GM23248 (cell line): ENCODE measurements at regions not wholly inside any gene's neighbourhood (a gene's known extent, or its start where the extent isn't known, plus 50 kb on each side); places are given as distances from the start of the nearest gene placed in this dataset.

Source experiments
- DNase-seq: peaks from one replicate; pipeline ENCODE4 v3.0.0-alpha.2; 2015
- H2AFZ ChIP-seq: fragments of 200-600 bp; sonication (generic); 2 replicates; pipeline ENCODE4 v1.6.1; 2016; ENCODE audit warnings: antibody characterized with exemption
- H3F3A ChIP-seq: fragments of 200-600 bp; sonication (generic); 2 replicates; pipeline ENCODE4 v1.6.1; 2016; ENCODE audit warnings: mild to moderate bottlenecking, antibody characterized with exemption, mixed run types; ENCODE audit not compliant: insufficient read depth
- H3K27ac ChIP-seq: fragments of 200-600 bp; sonication (generic); 2 replicates; pipeline ENCODE4 v1.5.1; 2016; ENCODE audit warnings: mild to moderate bottlenecking
- H3K27me3 ChIP-seq: fragments of 200-600 bp; sonication (generic); replicated peaks from 2 replicates; pipeline ENCODE4 v1.6.1; 2016; ENCODE audit warnings: mild to moderate bottlenecking; ENCODE audit not compliant: insufficient read depth
- H3K36me3 ChIP-seq: fragments of 200-600 bp; sonication (generic); 2 replicates; pipeline ENCODE4 v1.6.1; 2016; ENCODE audit warnings: low read depth, mild to moderate bottlenecking
- H3K4me1 ChIP-seq: fragments of 200-600 bp; sonication (generic); 2 replicates; pipeline ENCODE4 v1.6.1; 2016; ENCODE audit warnings: mild to moderate bottlenecking; ENCODE audit not compliant: insufficient read depth
- H3K4me2 ChIP-seq: fragments of 200-600 bp; sonication (generic); one replicate; pipeline ENCODE4 v1.6.1; 2016; ENCODE audit warnings: mild to moderate bottlenecking; ENCODE audit not compliant: unreplicated experiment
- H3K4me3 ChIP-seq: fragments of 200-600 bp; sonication (generic); 2 replicates; pipeline ENCODE4 v1.5.1; 2016; ENCODE audit warnings: mild to moderate bottlenecking
- H3K79me2 ChIP-seq: fragments of 200-600 bp; sonication (generic); 2 replicates; pipeline ENCODE4 v1.6.1; 2016; ENCODE audit warnings: mild to moderate bottlenecking; ENCODE audit not compliant: insufficient read depth
- H3K9ac ChIP-seq: fragments of 200-600 bp; sonication (generic); 2 replicates; pipeline ENCODE4 v1.6.1; 2016; ENCODE audit warnings: mild to moderate bottlenecking
- H3K9me2 ChIP-seq: fragments of 200-600 bp; sonication (generic); 2 replicates; pipeline ENCODE4 v1.6.1; 2016; ENCODE audit warnings: mixed run types, mild to moderate bottlenecking, moderate library complexity; ENCODE audit not compliant: insufficient read depth
- H3K9me3 ChIP-seq: fragments of 200-600 bp; sonication (generic); one replicate; pipeline ENCODE4 v1.6.1; 2017; ENCODE audit warnings: low read depth
- H4K20me1 ChIP-seq: fragments of 200-600 bp; sonication (generic); 2 replicates; pipeline ENCODE4 v1.6.0; 2016; ENCODE audit not compliant: insufficient read depth
- EZH2 ChIP-seq: fragments of 200-600 bp; sonication (generic); IDR thresholded peaks from 2 replicates; pipeline ENCODE4 v1.6.1; 2018; ENCODE audit warnings: antibody characterized with exemption, mild to moderate bottlenecking; ENCODE audit not compliant: insufficient read depth, poor library complexity, severe bottlenecking
- EZH2phosphoT487 ChIP-seq: fragments of 200-600 bp; sonication (generic); IDR thresholded peaks from 2 replicates; pipeline ENCODE4 v1.6.1; 2018; ENCODE audit warnings: antibody characterized with exemption, moderate library complexity, mild to moderate bottlenecking, low read depth; ENCODE audit not compliant: insufficient read depth
- WGBS, 2 experiments: methylation state at CpG; one replicate each; pipeline ENCODE4 v1.1.6; 2015 to 2017; ENCODE audit warnings: low lambda C conversion rate in 2 of 2, low coverage in 1 of 2; ENCODE audit errors: missing lambda C conversion rate in 2 of 2; 5-methylcytosine and 5-hydroxymethylcytosine counted together
- in situ Hi-C: fragments of 300-500 bp; cut with MboI; formaldehyde crosslinking; loops from 2 replicates; pipeline ENCODE4 v1.15.0; 2020

DNA sequence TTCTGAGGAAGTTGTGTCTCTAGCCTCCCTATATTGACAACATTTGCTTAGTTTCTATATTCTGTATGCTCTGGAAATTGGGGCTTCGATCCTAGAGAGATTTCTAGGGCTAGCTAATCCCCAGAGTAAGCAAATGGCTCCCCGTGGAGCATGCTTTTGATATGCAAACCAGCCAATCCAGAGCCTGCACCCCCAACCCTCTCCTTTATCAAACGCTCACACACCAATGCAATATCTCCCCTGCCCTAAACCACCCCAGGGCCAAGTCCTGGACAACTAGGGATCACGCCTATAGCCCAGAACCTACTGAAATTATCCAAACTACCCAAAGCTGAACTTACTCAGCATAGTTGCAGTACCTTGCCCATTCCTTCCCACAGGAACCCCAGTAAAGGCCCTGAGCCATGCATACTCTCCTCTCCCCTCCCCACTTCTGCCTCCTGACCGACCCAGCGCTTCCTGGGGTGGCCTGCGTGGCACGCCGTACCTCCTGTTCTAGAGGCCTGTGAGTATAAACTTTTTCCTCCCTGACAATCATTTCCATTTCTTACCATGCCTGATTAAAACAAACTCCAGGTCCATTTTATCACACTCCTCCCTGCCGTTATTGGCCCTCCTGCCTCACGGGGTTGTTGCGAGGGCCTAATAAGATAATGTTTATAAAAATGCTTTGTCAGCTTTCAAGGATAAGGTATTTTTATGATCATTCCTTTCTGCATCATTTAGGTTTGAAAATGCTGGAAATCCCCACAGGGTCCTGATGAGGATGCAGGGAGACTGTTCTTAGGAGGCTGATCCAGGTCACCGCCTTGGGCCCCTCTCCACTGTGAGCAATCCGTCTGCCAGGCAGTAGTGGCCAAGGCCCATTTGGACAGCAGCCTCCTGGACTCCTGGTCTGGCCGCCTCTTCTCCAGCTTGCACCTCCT, 102.7 kb downstream of the TENT5C start:
- no peak overlapping the region for H3K27ac ChIP-seq
- WGBS, 2 experiments: 68 to 75% methylated on average over 15 of the region's 15 CpGs

DNA sequence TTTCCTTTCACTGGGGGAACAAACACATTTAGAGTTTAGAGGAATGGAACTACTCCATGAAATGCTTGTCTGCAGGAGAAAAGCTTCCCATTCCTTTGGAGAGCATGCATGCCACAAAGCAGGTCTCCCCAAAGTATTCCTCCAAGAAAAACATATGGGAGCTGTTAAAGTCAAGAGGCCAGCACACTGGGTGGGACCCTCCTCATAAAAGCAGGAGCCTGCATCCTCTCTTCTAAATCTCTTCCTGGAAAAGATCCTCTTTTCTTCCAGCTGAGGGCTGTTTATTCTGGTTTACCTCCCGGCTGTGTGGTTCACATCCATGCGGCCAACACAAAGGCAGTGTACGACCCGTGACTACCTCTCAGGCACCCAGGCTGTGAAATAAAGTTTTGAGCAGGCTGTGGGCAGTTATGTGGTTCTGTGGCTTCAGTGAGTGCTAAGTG, 103.4 kb downstream of the TENT5C start:
- 51% methylated on average over 4 of the region's 4 CpGs for WGBS, 2 experiments
- TF ChIP-seq EZH2phosphoT487 (no peak), EZH2 (no peak)
- DNase-seq: no peak
- no peaks in the 10 kb centered on the region for H3F3A ChIP-seq
- no peaks in the 10 kb centered on the region for H3K9me3 ChIP-seq
- H3K27me3 ChIP-seq: no peaks in the 10 kb centered on the region
- H3K4me2 ChIP-seq: no peak overlapping the region
- no peak overlapping the region for H3K27ac ChIP-seq
- no peak overlapping the region for H3K9ac ChIP-seq
- H2AFZ ChIP-seq: no peak overlapping the region
- H3K79me2 ChIP-seq: no peaks in the 10 kb centered on the region
- no peaks in the 10 kb centered on the region for H3K4me1 ChIP-seq
- H3K4me3 ChIP-seq: no peak overlapping the region
- H3K9me2 ChIP-seq: no peaks in the 10 kb centered on the region
- no peaks in the 10 kb centered on the region for H3K36me3 ChIP-seq
- in situ Hi-C loops: no loop called here
- H4K20me1 ChIP-seq: no peaks in the 10 kb centered on the region

More for the DNA sequence above, 102.7 kb downstream of the TENT5C start:
- no peak overlapping the region for H3K4me2 ChIP-seq
- no peak overlapping the region for H3K4me3 ChIP-seq
- no peaks in the 10 kb centered on the region for H3K9me3 ChIP-seq
- H2AFZ ChIP-seq: no peak overlapping the region
- H3K9ac ChIP-seq: no peak overlapping the region
- H3K4me1 ChIP-seq: no peaks in the 10 kb centered on the region
- no peaks in the 10 kb centered on the region for H4K20me1 ChIP-seq
- H3K36me3 ChIP-seq: no peaks in the 10 kb centered on the region
- no peak for DNase-seq
- in situ Hi-C loops: no loop called here
- H3F3A ChIP-seq: no peaks in the 10 kb centered on the region
- H3K79me2 ChIP-seq: no peaks in the 10 kb centered on the region
- H3K9me2 ChIP-seq: no peaks in the 10 kb centered on the region
- H3K27me3 ChIP-seq: no peaks in the 10 kb centered on the region
- TF ChIP-seq EZH2 (no peak), EZH2phosphoT487 (no peak)

DNA sequence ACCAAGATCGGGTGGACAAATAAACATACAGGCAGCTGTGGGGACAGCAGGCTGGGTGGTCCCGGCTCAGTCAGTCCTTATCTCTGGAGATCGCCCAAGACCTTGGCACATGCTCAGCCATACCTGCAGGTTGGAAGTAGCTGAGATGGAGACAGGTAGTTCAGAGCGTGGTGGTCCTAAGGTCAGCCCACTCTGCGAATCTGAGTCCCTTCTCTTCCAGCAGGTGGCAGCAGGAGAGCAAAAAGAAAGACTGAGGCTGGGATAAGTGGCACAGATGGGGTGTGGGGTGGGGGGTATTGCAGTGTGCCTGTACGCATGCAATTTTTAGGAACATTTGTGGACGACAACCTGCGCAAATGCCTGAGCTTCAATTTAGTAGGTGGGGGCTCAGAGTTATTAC, 104.9 kb downstream of the TENT5C start:
- 83 to 90% methylated on average over 8 of the region's 8 CpGs for WGBS, 2 experiments
- DNase-seq: no peak
- Histone ChIP-seq H3K27me3 (no peaks in the 10 kb centered on the region), H2AFZ (no peak overlapping the region), H3K79me2 (no peaks in the 10 kb centered on the region), H3K4me3 (no peak overlapping the region), H3K9me2 (no peaks in the 10 kb centered on the region), H3K27ac (no peak overlapping the region), H4K20me1 (no peaks in the 10 kb centered on the region), H3F3A (no peaks in the 10 kb centered on the region), H3K9ac (no peak overlapping the region), H3K4me2 (no peak overlapping the region), H3K9me3 (no peaks in the 10 kb centered on the region), H3K36me3 (no peaks in the 10 kb centered on the region), H3K4me1 (no peaks in the 10 kb centered on the region)
- in situ Hi-C loops: no loop called here
- no peak for TF ChIP-seq EZH2phosphoT487
- TF ChIP-seq EZH2: no peak

DNA sequence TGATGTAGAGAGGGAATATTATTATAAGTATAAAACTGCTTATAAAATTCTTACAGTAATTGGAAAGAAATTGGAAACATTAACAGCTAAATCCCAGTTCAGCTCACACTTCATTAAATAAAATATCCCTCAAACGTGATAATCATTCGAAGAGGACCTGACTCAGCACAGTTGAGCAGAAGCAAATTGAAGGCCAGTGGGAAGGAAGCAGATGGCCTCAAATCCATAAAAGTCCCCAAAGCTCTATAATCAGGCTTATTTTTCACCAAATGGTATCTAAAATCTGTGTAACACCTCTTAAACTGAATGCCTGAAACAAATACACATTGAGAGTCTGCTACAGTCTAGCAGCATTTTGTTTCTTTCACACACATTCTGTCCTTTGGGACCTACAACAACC, 106.8 kb downstream of the TENT5C start:
- H3K79me2 ChIP-seq: no peaks in the 10 kb centered on the region
- no peak overlapping the region for H2AFZ ChIP-seq
- no peak for DNase-seq
- H3K9ac ChIP-seq: no peak overlapping the region
- H3K4me3 ChIP-seq: no peak overlapping the region
- no peak overlapping the region for H3K27ac ChIP-seq
- H4K20me1 ChIP-seq: no peaks in the 10 kb centered on the region
- no peaks in the 10 kb centered on the region for H3K27me3 ChIP-seq
- H3K9me3 ChIP-seq: no peaks in the 10 kb centered on the region
- no peak overlapping the region for H3K4me2 ChIP-seq
- H3K4me1 ChIP-seq: no peaks in the 10 kb centered on the region
- TF ChIP-seq EZH2phosphoT487 (no peak), EZH2 (no peak)
- WGBS, 2 experiments: 31 to 34% methylated on average over 2 of the region's 2 CpGs
- no peaks in the 10 kb centered on the region for H3F3A ChIP-seq
- H3K36me3 ChIP-seq: no peaks in the 10 kb centered on the region
- in situ Hi-C loops: no loop called here
- H3K9me2 ChIP-seq: no peaks in the 10 kb centered on the region
